ENCODE measurements at regions not wholly inside any gene's neighbourhood (a gene's known extent, or its start where the extent isn't known, plus 50 kb on each side); places are given as distances from the start of the nearest gene placed in this dataset.

- TF ChIP-seq POLR2A (IDR thresholded peaks at IDR 0.05; ENCODE audit: low read depth, low read length) (no peak), SPI1 (IDR thresholded peaks at IDR 0.05; ENCODE audit: low read depth, low read length) (no peak), POLR2AphosphoS5 (IDR thresholded peaks at IDR 0.05; ENCODE audit: low read depth, low read length) (no peak), TAF1 (IDR thresholded peaks at IDR 0.05; ENCODE audit: low read depth, low read length) (no peak), POU2F2 (IDR thresholded peaks at IDR 0.05; ENCODE audit: low read depth, low read length) (no peak)
Measured at GRCh38 chr10:53075469-53075868, 302.9 kb upstream of the MBL2 start.
